Left ventricle myocardium inferior (tissue), 1 donor: ENCODE measurements at regions not wholly inside any gene's neighbourhood (a gene's known extent, or its start where the extent isn't known, plus 50 kb on each side); places are given as distances from the start of the nearest gene placed in this dataset.

ENCODE experiments used
- DNase-seq: peaks from one replicate; pipeline ENCODE4 v3.0.0-alpha.2; 2020
- H3K27ac ChIP-seq: fragments of 200-600 bp; replicated peaks from 2 replicates; pipeline ENCODE4 v1.8.0; 2021
- H3K27me3 ChIP-seq: fragments of 200-600 bp; 2 replicates; pipeline ENCODE4 v1.8.0; 2021; ENCODE audit warnings: low read depth
- H3K36me3 ChIP-seq: fragments of 200-600 bp; 2 replicates; pipeline ENCODE4 v1.8.0; 2021
- H3K4me1 ChIP-seq: fragments of 200-600 bp; 2 replicates; pipeline ENCODE4 v1.8.0; 2021
- H3K4me3 ChIP-seq: fragments of 200-600 bp; 2 replicates; pipeline ENCODE4 v1.8.0; 2021; ENCODE audit warnings: mild to moderate bottlenecking, moderate library complexity
- H3K9me3 ChIP-seq: fragments of 200-600 bp; replicated peaks from 2 replicates; pipeline ENCODE4 v1.8.0; 2021
- CTCF ChIP-seq: fragments of 200-600 bp; IDR thresholded peaks from 2 replicates; pipeline ENCODE4 v1.8.0; 2021; ENCODE audit warnings: antibody characterized with exemption, mild to moderate bottlenecking, borderline replicate concordance
- intact Hi-C: fragments of 100-400 bp; cut with micrococcal nuclease; formaldehyde crosslinking; loops from one replicate; pipeline ENCODE4 v1.11.0; 2022
- donor health status: DM: no; HTN: yes; CAD: no; lungs with severe emphysema.

GRCh38 chr2:59939236-59939635, 614.2 kb downstream of the BCL11A start:
- H3K9me3 ChIP-seq = no peaks in the 10 kb centered on the region
- H3K27ac ChIP-seq = no peak overlapping the region
- intact Hi-C loops = no loop called here
- no peaks in the 10 kb centered on the region for H3K4me1 ChIP-seq
- H3K36me3 ChIP-seq = no peaks in the 10 kb centered on the region
- no peak for TF ChIP-seq CTCF
- no peak overlapping the region for H3K4me3 ChIP-seq
- DNase-seq = no peak
- no peaks in the 10 kb centered on the region for H3K27me3 ChIP-seq

- Histone ChIP-seq H3K4me1 (no peaks in the 10 kb centered on the region), H3K36me3 (no peaks in the 10 kb centered on the region), H3K27ac (no peak overlapping the region), H3K4me3 (no peak overlapping the region), H3K9me3 (no peaks in the 10 kb centered on the region), H3K27me3 (no peaks in the 10 kb centered on the region)
- no peak for TF ChIP-seq CTCF
- DNase-seq = no peak
- intact Hi-C loops = no loop called here
Observed at GRCh38 chr2:59938181-59938580, 615.3 kb downstream of the BCL11A start.

- Histone ChIP-seq H3K36me3 (no peaks in the 10 kb centered on the region), H3K4me3 (no peak overlapping the region), H3K4me1 (no peaks in the 10 kb centered on the region), H3K27me3 (no peaks in the 10 kb centered on the region), H3K27ac (no peak overlapping the region), H3K9me3 (no peaks in the 10 kb centered on the region)
- no peak for DNase-seq
- intact Hi-C loops = no loop called here
- TF ChIP-seq CTCF = no peak
Observed at GRCh38 chr2:59936048-59936447, 617.4 kb downstream of the BCL11A start.

- H3K27ac ChIP-seq = no peak overlapping the region
- no peaks in the 10 kb centered on the region for H3K27me3 ChIP-seq
- H3K4me3 ChIP-seq = no peak overlapping the region
- H3K9me3 ChIP-seq = no peaks in the 10 kb centered on the region
- no peaks in the 10 kb centered on the region for H3K36me3 ChIP-seq
- no peak for TF ChIP-seq CTCF
- no peak for DNase-seq
- no peaks in the 10 kb centered on the region for H3K4me1 ChIP-seq
- intact Hi-C loops = no loop called here
Observed at GRCh38 chr2:59935005-59935404, 618.4 kb downstream of the BCL11A start.

GRCh38 chr2:59933948-59934347, 619.5 kb downstream of the BCL11A start:
- intact Hi-C loops = no loop called here
- H3K27me3 ChIP-seq = no peaks in the 10 kb centered on the region
- no peak for TF ChIP-seq CTCF
- no peaks in the 10 kb centered on the region for H3K36me3 ChIP-seq
- no peaks in the 10 kb centered on the region for H3K9me3 ChIP-seq
- no peak for DNase-seq
- H3K4me3 ChIP-seq = no peak overlapping the region
- H3K27ac ChIP-seq = no peak overlapping the region
- H3K4me1 ChIP-seq = no peaks in the 10 kb centered on the region

GRCh38 chr2:59932341-59932740, 621.1 kb downstream of the BCL11A start:
- no peaks in the 10 kb centered on the region for H3K36me3 ChIP-seq
- H3K4me3 ChIP-seq = no peak overlapping the region
- H3K9me3 ChIP-seq = no peaks in the 10 kb centered on the region
- no peak for TF ChIP-seq CTCF
- no peaks in the 10 kb centered on the region for H3K27me3 ChIP-seq
- no peak for DNase-seq
- H3K4me1 ChIP-seq = no peaks in the 10 kb centered on the region
- H3K27ac ChIP-seq = no peak overlapping the region
- intact Hi-C loops = no loop called here
